ENCODE measurements at regions not wholly inside any gene's neighbourhood (a gene's known extent, or its start where the extent isn't known, plus 50 kb on each side); places are given as distances from the start of the nearest gene placed in this dataset.

DNA sequence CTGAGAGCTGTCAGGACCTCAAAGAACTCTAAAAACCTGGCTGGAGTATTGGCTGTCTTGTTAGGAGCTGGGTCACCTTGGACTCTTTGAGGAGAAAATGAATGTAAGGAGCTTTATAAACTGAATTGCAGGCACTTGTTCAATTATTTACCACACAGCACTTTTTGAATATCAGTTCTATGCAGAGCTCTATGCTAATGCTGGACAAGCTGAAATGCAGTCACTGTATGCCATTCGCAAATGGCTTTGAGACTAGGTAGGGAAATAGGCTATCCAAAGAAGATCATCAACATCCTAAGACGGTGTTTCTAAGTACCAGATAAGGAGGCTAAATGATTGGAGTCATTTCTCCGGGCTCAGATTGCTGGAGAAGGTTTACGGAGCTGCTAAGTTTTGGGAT is 333.5 kb downstream of the SIPA1L2 start:
- no peaks in the 10 kb centered on the region for H3K36me3 ChIP-seq
- no peak overlapping the region for H3K27ac ChIP-seq
- no peaks in the 10 kb centered on the region for H3K27me3 ChIP-seq
- DNase-seq (ENCODE audit: low read depth in 1 of 2, low spot score in 1 of 2) = no peak
- H3K4me3 ChIP-seq = no peak overlapping the region
- TF ChIP-seq, protein P1, sequence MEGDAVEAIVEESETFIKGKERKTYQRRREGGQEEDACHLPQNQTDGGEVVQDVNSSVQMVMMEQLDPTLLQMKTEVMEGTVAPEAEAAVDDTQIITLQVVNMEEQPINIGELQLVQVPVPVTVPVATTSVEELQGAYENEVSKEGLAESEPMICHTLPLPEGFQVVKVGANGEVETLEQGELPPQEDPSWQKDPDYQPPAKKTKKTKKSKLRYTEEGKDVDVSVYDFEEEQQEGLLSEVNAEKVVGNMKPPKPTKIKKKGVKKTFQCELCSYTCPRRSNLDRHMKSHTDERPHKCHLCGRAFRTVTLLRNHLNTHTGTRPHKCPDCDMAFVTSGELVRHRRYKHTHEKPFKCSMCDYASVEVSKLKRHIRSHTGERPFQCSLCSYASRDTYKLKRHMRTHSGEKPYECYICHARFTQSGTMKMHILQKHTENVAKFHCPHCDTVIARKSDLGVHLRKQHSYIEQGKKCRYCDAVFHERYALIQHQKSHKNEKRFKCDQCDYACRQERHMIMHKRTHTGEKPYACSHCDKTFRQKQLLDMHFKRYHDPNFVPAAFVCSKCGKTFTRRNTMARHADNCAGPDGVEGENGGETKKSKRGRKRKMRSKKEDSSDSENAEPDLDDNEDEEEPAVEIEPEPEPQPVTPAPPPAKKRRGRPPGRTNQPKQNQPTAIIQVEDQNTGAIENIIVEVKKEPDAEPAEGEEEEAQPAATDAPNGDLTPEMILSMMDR (IDR thresholded peaks at IDR 0.05; ENCODE audit: low read depth, low read length) = no peak
- no peaks in the 10 kb centered on the region for H3K4me1 ChIP-seq (ENCODE audit: low read depth)
- no peaks in the 10 kb centered on the region for H3K9me3 ChIP-seq (ENCODE audit: low read depth)

DNA sequence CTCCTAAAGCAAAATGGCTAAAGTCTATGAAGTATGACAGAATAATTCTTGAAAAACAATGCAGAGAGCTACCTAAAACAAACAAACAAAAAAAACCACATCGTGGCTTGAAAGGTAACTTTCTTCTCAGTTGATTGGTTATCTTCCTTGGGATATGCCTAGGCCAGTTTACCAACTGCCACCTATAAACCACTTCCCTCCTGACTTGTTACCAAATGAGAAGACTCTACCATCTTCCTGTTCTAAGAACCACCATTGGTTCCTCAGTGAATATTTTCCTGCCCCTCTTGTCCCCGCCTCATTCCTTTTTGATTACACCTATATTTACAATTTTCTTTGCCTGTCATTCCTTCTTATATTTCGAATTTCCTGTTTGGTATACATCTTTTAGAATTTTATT is 336.6 kb downstream of the SIPA1L2 start:
- TF ChIP-seq, protein P1 (IDR thresholded peaks at IDR 0.05; ENCODE audit: low read depth, low read length) = no peak
- no peak overlapping the region for H3K27ac ChIP-seq
- H3K4me3 ChIP-seq = no peak overlapping the region
- no peaks in the 10 kb centered on the region for H3K36me3 ChIP-seq
- H3K4me1 ChIP-seq (ENCODE audit: low read depth) = no peaks in the 10 kb centered on the region
- DNase-seq (ENCODE audit: low read depth in 1 of 2, low spot score in 1 of 2) = no peak
- no peaks in the 10 kb centered on the region for H3K9me3 ChIP-seq (ENCODE audit: low read depth)
- H3K27me3 ChIP-seq = no peaks in the 10 kb centered on the region

DNA sequence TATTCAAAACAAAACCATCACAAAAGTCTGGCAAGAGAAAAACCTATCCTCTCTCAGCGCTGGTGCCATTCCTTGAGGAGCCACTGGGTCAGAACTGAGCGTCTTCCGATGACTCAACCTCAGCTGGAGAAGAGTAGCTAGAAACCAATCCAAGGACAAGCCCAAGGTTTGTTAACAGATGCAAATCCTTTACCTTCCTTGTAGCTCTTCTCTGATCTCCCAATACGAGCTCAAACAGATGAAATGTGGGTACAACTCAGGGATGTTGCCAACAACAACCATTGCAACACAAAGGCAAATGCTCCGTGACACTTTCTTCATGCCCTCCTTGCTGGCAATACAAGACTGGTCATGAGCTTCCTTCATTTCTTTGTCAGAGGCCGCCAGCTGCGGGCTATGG is 337.1 kb downstream of the SIPA1L2 start:
- H3K4me1 ChIP-seq (ENCODE audit: low read depth) = no peaks in the 10 kb centered on the region
- DNase-seq (ENCODE audit: low read depth in 1 of 2, low spot score in 1 of 2) = no peak
- H3K4me3 ChIP-seq = no peak overlapping the region
- H3K27ac ChIP-seq = no peak overlapping the region
- no peaks in the 10 kb centered on the region for H3K27me3 ChIP-seq
- TF ChIP-seq, protein P1 (IDR thresholded peaks at IDR 0.05; ENCODE audit: low read depth, low read length) = no peak
- H3K36me3 ChIP-seq = no peaks in the 10 kb centered on the region
- H3K9me3 ChIP-seq (ENCODE audit: low read depth) = no peaks in the 10 kb centered on the region

DNA sequence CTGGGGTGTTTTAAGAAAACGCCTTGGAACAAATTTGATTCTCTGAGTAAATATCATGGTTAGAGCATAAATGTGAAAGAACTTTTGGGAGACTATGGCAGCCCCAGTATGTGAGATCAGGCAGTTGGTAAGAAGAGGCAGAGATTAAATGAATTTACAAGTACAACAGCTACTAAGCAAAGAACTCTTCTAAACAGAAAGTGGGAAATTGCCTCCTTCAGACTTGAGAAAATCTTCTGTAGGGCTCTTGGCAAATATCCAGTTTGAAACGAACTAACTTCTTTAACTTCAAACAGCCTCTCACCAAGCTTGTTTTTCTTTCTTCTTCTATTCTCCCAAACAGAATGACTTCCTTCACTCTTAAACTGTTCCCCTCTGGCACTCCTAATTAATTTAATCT is 337.7 kb downstream of the SIPA1L2 start:
- H3K4me3 ChIP-seq = no peak overlapping the region
- DNase-seq (ENCODE audit: low read depth in 1 of 2, low spot score in 1 of 2) = peak in 1 of 2 donors; percentile 52
- H3K27me3 ChIP-seq = no peaks in the 10 kb centered on the region
- H3K4me1 ChIP-seq (ENCODE audit: low read depth) = no peaks in the 10 kb centered on the region
- no peak overlapping the region for H3K27ac ChIP-seq
- TF ChIP-seq, protein P1 (IDR thresholded peaks at IDR 0.05; ENCODE audit: low read depth, low read length) = no peak
- H3K9me3 ChIP-seq (ENCODE audit: low read depth) = no peaks in the 10 kb centered on the region
- no peaks in the 10 kb centered on the region for H3K36me3 ChIP-seq

DNA sequence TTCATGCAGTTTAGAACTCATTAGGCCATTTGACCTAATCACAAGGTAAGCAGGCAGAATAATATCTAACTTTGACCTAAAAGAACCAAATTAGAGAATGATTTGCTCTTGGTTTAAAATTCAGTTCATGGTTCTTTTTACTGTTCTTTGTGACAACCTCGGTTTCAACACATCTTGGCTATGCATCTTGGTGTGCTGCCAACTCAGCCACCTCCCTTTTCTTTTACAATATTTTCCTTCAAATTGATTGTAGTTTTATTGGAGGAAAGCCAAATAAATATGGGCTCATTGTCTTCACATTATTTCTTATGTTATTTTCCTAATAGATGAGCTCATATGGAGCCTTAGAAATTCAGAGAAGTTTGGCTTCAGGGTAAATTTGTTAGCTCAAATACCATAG is 338.3 kb downstream of the SIPA1L2 start:
- no peaks in the 10 kb centered on the region for H3K27me3 ChIP-seq
- no peaks in the 10 kb centered on the region for H3K9me3 ChIP-seq (ENCODE audit: low read depth)
- H3K27ac ChIP-seq = no peak overlapping the region
- no peaks in the 10 kb centered on the region for H3K36me3 ChIP-seq
- H3K4me3 ChIP-seq = no peak overlapping the region
- no peaks in the 10 kb centered on the region for H3K4me1 ChIP-seq (ENCODE audit: low read depth)
- peak in 1 of 2 donors; percentile 76 for DNase-seq (ENCODE audit: low read depth in 1 of 2, low spot score in 1 of 2)
- TF ChIP-seq, protein P1 (IDR thresholded peaks at IDR 0.05; ENCODE audit: low read depth, low read length) = no peak

DNA sequence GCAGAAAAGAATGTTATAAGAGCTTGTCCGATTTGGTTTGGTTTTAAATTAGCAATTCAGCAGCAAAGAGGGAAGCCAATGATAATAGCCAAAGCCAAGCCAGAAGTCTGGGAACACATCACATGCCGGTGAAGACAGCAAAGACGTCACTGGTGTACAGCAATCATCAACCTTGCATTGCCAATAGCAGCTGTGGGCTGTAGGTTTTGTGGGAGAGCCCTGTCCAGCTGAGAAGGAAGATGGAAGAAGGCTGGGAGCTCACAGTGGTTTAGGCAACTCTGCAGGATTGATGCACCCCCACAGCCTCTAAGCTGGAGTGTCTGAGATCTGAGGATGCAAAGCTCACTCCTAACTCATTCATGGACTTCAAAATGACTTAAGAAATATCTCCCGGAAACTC is 338.7 kb downstream of the SIPA1L2 start:
- H3K36me3 ChIP-seq = no peaks in the 10 kb centered on the region
- no peaks in the 10 kb centered on the region for H3K9me3 ChIP-seq (ENCODE audit: low read depth)
- H3K27ac ChIP-seq = no peak overlapping the region
- TF ChIP-seq, protein P1 (IDR thresholded peaks at IDR 0.05; ENCODE audit: low read depth, low read length) = no peak
- peak in 1 of 2 donors; percentile 86 for DNase-seq (ENCODE audit: low read depth in 1 of 2, low spot score in 1 of 2)
- H3K4me3 ChIP-seq = no peak overlapping the region
- no peaks in the 10 kb centered on the region for H3K27me3 ChIP-seq
- no peaks in the 10 kb centered on the region for H3K4me1 ChIP-seq (ENCODE audit: low read depth)

Data from cardiac muscle cell (in vitro differentiated cells and primary cell).